ENCODE measurements at regions not wholly inside any gene's neighbourhood (a gene's known extent, or its start where the extent isn't known, plus 50 kb on each side); places are given as distances from the start of the nearest gene placed in this dataset.

GRCh38 chrX:6917666-6918065, 229.8 kb upstream of the STS start:
- TF ChIP-seq CTCF (IDR thresholded peaks at IDR 0.05), result no peak
- TF ChIP-seq POLR2AphosphoS5 (IDR thresholded peaks at IDR 0.05), result no peak
- no peak for TF ChIP-seq POLR2A (IDR thresholded peaks at IDR 0.05)
- TF ChIP-seq EP300 (IDR thresholded peaks at IDR 0.05; ENCODE audit: low read depth), result no peak

Measured in transverse colon (tissue), 4 donors.